HCT116 (cell line): ENCODE measurements at regions not wholly inside any gene's neighbourhood (a gene's known extent, or its start where the extent isn't known, plus 50 kb on each side); places are given as distances from the start of the nearest gene placed in this dataset.

Experiments used
- CEBPB ChIP-seq: IDR thresholded peaks from 2 replicates; pipeline ENCODE4 v1.6.1; 2012; ENCODE audit warnings: low read depth
- EGR1 ChIP-seq: IDR thresholded peaks from 2 replicates; pipeline ENCODE4 v1.6.1; 2012; ENCODE audit warnings: low read depth
- EZH2 ChIP-seq: fragments of 200-600 bp; sonication (generic); IDR thresholded peaks from 2 replicates; pipeline ENCODE4 v1.6.1; 2017; ENCODE audit warnings: antibody characterized with exemption, mixed run types
- EZH2phosphoT487 ChIP-seq: fragments of 200-600 bp; IDR thresholded peaks from 2 replicates; pipeline ENCODE4 v1.6.1; 2018; ENCODE audit warnings: antibody characterized with exemption, borderline replicate concordance
- POLR2A ChIP-seq: IDR thresholded peaks from 2 replicates; pipeline ENCODE4 v1.7.0; 2011; ENCODE audit warnings: borderline replicate concordance; ENCODE audit not compliant: insufficient read depth, insufficient read length; ENCODE audit errors: extremely low read depth
- POLR2AphosphoS5 ChIP-seq: IDR thresholded peaks from 2 replicates; pipeline ENCODE4 v1.6.1; 2011; ENCODE audit warnings: mild to moderate bottlenecking, low read depth, low read length, moderate library complexity
- SP1 ChIP-seq: IDR thresholded peaks from 2 replicates; pipeline ENCODE4 v1.6.1; 2012; ENCODE audit warnings: low read depth
- TF ChIP-seq, protein P1 (sequence below): IDR thresholded peaks from 2 replicates; pipeline ENCODE4 v1.6.1; 2012
- TF ChIP-seq, protein P2 (sequence below), 3 experiments: fragments of 200-600 bp in 1 of 3; sonication (generic) in 1 of 3; IDR thresholded peaks in 2 of 3; conservative IDR thresholded peaks in 1 of 3; 2 replicates each; pipeline ENCODE4 v1.5.1; 2012 to 2017; ENCODE audit warnings: low read depth in 2 of 3, low read length in 2 of 3, antibody characterized with exemption in 1 of 3, borderline replicate concordance in 1 of 3, control low read depth in 1 of 3, mild to moderate bottlenecking in 1 of 3, mixed read lengths in 1 of 3, mixed run types in 1 of 3, moderate library complexity in 1 of 3; ENCODE audit not compliant: insufficient read depth in 1 of 3
- TF ChIP-seq, protein P3 (sequence below): IDR thresholded peaks from 2 replicates; pipeline ENCODE4 v1.6.1; 2012; ENCODE audit warnings: low read depth

DNA sequence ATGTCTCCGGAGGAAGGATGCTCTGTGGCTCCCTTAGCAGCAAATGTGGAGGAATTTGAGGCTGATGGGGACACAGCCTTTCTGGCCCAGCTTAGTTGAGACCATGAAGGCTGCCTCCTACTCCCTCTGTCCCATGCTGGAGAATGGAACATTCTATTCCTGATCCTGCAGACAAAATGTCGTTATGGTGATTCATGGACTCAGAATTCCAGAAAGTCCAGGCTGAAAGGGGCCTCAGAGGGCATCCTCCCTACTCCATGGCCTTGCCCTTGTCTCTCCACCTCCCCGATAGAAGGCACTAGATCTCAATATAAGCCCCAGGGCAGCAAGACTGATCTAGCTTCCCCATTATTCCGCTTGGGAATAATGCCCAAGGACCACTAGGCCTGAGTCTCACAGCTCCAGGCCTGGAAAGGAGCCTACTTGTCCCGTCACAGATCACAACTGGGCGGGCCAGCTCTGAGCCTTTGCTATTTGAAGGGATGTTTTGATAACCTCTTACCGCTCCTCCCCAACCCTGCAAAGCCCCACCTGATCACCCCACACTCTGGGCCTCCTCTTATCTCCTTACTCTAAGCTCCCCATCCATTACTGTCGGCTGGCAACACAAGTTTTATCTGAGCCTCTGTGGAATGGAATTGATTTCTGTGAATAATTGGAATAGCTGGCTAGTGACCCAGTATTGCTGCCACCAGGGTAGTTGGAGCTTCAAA, 52.8 kb upstream of the TRABD2B start:
- TF ChIP-seq EZH2phosphoT487, result no peak
- no peak for TF ChIP-seq EGR1
- TF ChIP-seq, protein P1, sequence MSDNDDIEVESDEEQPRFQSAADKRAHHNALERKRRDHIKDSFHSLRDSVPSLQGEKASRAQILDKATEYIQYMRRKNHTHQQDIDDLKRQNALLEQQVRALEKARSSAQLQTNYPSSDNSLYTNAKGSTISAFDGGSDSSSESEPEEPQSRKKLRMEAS, result no peak
- TF ChIP-seq, protein P2, sequence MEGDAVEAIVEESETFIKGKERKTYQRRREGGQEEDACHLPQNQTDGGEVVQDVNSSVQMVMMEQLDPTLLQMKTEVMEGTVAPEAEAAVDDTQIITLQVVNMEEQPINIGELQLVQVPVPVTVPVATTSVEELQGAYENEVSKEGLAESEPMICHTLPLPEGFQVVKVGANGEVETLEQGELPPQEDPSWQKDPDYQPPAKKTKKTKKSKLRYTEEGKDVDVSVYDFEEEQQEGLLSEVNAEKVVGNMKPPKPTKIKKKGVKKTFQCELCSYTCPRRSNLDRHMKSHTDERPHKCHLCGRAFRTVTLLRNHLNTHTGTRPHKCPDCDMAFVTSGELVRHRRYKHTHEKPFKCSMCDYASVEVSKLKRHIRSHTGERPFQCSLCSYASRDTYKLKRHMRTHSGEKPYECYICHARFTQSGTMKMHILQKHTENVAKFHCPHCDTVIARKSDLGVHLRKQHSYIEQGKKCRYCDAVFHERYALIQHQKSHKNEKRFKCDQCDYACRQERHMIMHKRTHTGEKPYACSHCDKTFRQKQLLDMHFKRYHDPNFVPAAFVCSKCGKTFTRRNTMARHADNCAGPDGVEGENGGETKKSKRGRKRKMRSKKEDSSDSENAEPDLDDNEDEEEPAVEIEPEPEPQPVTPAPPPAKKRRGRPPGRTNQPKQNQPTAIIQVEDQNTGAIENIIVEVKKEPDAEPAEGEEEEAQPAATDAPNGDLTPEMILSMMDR (IDR thresholded peaks at IDR 0.05 in 2 of 3, conservative IDR thresholded peaks at IDR 0.05 in 1 of 3; ENCODE audit: borderline replicate concordance in 1 of 3, insufficient read depth in 1 of 3, low read depth in 2 of 3, low read length in 2 of 3), result no peak
- no peak for TF ChIP-seq POLR2A
- TF ChIP-seq, protein P3, sequence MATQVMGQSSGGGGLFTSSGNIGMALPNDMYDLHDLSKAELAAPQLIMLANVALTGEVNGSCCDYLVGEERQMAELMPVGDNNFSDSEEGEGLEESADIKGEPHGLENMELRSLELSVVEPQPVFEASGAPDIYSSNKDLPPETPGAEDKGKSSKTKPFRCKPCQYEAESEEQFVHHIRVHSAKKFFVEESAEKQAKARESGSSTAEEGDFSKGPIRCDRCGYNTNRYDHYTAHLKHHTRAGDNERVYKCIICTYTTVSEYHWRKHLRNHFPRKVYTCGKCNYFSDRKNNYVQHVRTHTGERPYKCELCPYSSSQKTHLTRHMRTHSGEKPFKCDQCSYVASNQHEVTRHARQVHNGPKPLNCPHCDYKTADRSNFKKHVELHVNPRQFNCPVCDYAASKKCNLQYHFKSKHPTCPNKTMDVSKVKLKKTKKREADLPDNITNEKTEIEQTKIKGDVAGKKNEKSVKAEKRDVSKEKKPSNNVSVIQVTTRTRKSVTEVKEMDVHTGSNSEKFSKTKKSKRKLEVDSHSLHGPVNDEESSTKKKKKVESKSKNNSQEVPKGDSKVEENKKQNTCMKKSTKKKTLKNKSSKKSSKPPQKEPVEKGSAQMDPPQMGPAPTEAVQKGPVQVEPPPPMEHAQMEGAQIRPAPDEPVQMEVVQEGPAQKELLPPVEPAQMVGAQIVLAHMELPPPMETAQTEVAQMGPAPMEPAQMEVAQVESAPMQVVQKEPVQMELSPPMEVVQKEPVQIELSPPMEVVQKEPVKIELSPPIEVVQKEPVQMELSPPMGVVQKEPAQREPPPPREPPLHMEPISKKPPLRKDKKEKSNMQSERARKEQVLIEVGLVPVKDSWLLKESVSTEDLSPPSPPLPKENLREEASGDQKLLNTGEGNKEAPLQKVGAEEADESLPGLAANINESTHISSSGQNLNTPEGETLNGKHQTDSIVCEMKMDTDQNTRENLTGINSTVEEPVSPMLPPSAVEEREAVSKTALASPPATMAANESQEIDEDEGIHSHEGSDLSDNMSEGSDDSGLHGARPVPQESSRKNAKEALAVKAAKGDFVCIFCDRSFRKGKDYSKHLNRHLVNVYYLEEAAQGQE, result no peak
- no peak for TF ChIP-seq EZH2
- no peak for TF ChIP-seq POLR2AphosphoS5
- no peak for TF ChIP-seq SP1
- TF ChIP-seq CEBPB, result no peak
